Keratinocyte (primary cell): ENCODE measurements at regions not wholly inside any gene's neighbourhood (a gene's known extent, or its start where the extent isn't known, plus 50 kb on each side); places are given as distances from the start of the nearest gene placed in this dataset.

ENCODE experiments used
- EZH2 ChIP-seq: IDR thresholded peaks from one replicate; pipeline ENCODE4 v1.6.1; 2012; ENCODE audit warnings: inconsistent platforms, mild to moderate bottlenecking, low read length, moderate library complexity
- TF ChIP-seq, protein P1 (sequence below), 3 experiments: IDR thresholded peaks in 1 of 3; conservative IDR thresholded peaks in 1 of 3; optimal IDR thresholded peaks in 1 of 3; 2 replicates in 2 of 3; 3 replicates in 1 of 3; pipeline versions ENCODE3 to v1.5.1; 2011; ENCODE audit warnings: low read length in 3 of 3, mild to moderate bottlenecking in 3 of 3, moderate library complexity in 2 of 3, control low read depth in 1 of 3, inconsistent platforms in 1 of 3; ENCODE audit not compliant: insufficient read depth in 2 of 3; ENCODE audit errors: extremely low read depth in 1 of 3

DNA sequence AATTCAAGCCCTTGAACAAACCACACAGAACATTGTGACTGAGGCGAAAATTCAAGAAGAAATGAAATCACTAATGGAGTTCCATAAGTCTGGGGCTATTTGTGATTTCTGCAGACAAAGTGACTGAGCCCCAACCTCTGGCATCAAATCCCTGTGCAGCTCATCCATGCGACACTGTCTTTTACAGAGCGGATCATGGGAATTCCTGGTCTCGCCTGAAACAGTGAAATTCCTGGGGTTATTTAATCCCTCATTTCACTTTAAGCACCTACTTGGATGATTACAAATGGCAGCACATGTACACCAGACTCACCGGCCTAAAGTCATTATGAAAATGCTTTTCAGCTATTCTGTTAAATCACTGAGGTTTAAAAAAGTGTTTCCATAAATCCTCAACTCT, 102.4 kb upstream of the CDH4 start:
- TF ChIP-seq, protein P1, sequence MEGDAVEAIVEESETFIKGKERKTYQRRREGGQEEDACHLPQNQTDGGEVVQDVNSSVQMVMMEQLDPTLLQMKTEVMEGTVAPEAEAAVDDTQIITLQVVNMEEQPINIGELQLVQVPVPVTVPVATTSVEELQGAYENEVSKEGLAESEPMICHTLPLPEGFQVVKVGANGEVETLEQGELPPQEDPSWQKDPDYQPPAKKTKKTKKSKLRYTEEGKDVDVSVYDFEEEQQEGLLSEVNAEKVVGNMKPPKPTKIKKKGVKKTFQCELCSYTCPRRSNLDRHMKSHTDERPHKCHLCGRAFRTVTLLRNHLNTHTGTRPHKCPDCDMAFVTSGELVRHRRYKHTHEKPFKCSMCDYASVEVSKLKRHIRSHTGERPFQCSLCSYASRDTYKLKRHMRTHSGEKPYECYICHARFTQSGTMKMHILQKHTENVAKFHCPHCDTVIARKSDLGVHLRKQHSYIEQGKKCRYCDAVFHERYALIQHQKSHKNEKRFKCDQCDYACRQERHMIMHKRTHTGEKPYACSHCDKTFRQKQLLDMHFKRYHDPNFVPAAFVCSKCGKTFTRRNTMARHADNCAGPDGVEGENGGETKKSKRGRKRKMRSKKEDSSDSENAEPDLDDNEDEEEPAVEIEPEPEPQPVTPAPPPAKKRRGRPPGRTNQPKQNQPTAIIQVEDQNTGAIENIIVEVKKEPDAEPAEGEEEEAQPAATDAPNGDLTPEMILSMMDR (optimal IDR thresholded peaks at IDR 0.05 in 1 of 3, IDR thresholded peaks at IDR 0.05 in 1 of 3, conservative IDR thresholded peaks at IDR 0.05 in 1 of 3; ENCODE audit: extremely low read depth in 1 of 3, insufficient read depth in 2 of 3, low read length in 3 of 3) = no peak
- TF ChIP-seq EZH2 = no peak
